Activated CD4-positive, alpha-beta T cell treated with anti-CD3 and anti-CD28 coated beads, Interleukin-2, amount 50 U/mL, for 16 hours (primary cell): ENCODE measurements at regions not wholly inside any gene's neighbourhood (a gene's known extent, or its start where the extent isn't known, plus 50 kb on each side); places are given as distances from the start of the nearest gene placed in this dataset.

Source experiments
- DNase-seq: peaks from one replicate; pipeline ENCODE4 v3.0.0-alpha.2; 2020

- DNase-seq: no peak
Observed at GRCh38 chr15:87131067-87131466, 1051.4 kb downstream of the AGBL1 start.

- no peak for DNase-seq
Observed at GRCh38 chr15:87129916-87130315, 1050.2 kb downstream of the AGBL1 start.

GRCh38 chr15:87123676-87124382 is 1044.2 kb downstream of the AGBL1 start:
- no peak for DNase-seq

- no peak for DNase-seq
Observed at GRCh38 chr15:87121336-87121735, 1041.7 kb downstream of the AGBL1 start.

DNA sequence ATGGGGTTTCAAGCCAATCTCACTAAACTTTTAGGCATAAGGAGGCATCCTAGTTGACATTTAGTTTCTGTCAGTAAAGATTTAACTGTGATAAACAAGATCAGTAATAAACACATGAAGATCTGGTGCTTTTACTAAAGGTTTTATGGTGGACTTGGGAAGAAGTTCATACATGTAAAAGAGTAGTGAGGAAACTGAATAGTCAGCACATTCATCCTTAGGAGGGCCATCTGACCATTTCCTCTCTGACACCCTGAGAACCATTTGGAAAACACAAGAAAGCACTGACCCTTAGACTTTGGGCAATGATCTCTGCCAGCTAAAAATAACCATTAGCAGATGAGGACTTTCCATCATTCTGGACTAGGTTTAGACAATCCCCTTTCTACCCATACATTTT is 1040.9 kb downstream of the AGBL1 start:
- no peak for DNase-seq

- DNase-seq: no peak
Observed at GRCh38 chr15:87118846-87119245, 1039.2 kb downstream of the AGBL1 start.

DNA sequence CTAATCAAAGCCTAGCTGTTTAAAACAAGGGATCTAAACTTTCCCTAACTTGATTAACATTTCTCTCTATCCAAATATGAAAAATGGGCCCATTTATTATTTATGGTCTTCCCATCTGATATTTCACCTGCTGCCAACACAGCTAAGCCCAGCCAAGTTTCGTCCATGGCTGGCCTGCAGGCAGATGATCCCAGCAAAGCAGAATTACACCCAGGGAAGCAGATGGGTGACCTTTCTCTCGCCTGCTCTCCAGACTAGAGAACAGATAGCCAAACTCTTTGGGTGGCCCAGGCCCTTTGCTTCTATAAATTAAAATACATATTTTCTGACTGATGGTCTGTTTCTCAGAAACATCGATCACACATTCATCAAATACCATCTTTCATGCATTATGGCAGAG is 1038.8 kb downstream of the AGBL1 start:
- DNase-seq: no peak

DNA sequence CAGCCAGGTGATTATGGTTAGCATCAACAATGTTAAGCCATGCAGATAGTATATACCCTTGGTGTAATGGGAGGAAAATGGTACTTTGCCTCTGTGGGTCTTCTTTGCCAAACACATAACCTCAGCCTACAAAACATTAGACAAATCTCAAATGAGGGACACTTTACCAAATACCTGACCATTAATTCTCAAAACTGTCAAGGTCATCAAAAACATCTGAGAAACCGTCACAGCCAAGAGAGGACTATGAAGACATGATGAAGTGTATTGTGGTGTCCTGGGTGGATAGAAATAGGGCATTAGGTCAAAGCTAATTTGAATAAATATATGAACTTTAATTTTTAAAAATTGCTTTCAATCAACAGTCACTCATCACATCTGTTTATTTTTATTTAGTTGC is 1036.1 kb downstream of the AGBL1 start:
- no peak for DNase-seq

- no peak for DNase-seq
Observed at GRCh38 chr15:87099916-87100315, 1020.2 kb downstream of the AGBL1 start.

DNA sequence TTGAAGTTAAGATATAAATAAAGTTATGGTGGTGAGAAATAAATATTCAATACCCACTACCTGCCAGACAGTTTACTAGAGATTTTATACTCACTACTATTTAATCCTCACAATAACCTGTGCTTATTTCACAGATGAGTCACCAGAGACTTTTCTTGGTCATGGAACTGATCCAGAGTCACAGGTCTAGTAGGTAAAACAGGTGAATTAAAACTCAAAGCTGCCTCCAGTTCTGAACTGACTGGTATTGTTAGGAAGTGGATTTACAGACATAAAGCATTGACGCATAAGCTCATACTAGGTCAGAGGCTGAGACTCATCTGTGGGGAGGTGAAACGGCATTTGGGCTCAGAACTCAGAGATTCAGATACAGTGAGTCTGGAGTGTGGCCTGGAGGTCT is 1009.9 kb downstream of the AGBL1 start:
- DNase-seq: no peak

DNA sequence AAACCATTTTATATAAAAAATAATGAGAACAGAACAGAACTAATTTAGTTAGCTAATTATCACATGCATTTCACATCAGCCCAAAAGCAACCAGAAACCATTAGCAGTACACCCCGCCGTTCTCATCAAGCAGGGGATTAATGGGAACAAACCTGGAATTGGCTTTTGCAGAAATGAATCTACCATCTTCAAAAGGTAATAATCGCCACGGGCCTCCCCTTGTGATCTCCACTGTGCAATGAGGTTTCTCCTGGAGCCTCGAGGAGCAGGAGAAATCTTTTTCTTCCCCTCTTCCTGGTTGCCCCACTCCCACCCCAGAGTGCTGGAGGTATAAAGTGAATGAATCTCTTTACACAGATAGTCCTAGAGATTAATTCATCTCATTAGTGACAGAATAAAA is 1003.5 kb downstream of the AGBL1 start:
- DNase-seq: no peak

GRCh38 chr15:87082581-87082980 is 1002.9 kb downstream of the AGBL1 start:
- no peak for DNase-seq

DNA sequence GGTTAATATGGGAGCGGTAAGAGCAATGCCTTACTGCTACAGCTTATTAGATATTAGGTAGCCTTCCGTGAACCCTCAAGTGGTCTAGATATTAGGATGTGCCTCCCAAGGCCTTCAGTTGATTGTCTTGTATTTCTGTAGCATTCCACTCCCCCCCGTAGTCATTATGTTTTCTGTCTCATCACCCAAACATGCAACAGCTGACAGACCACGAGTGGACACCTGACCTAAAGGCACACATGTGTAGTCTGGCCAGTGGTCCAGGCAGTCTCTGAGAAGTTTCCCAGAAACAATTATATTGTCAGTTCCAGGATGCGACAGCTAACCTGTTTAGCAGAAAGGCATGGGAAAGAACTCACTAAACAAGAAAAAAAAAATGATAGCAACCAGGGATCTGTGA is 1000.9 kb downstream of the AGBL1 start:
- no peak for DNase-seq
